Tibial nerve (tissue), 4 donors: ENCODE measurements at regions not wholly inside any gene's neighbourhood (a gene's known extent, or its start where the extent isn't known, plus 50 kb on each side); places are given as distances from the start of the nearest gene placed in this dataset.

ENCODE experiments used
- CTCF ChIP-seq, 5 experiments: fragments of 200-600 bp in 3 of 5; fragments of 450-650 bp in 2 of 5; sonication (generic) in 3 of 5; IDR thresholded peaks; one replicate each; pipeline ENCODE4 v1.5.1; 2016 to 2019; ENCODE audit warnings: antibody characterized with exemption in 5 of 5, mild to moderate bottlenecking in 3 of 5, moderate library complexity in 2 of 5
- EP300 ChIP-seq, 2 donors: sonication (generic); formaldehyde crosslinking; IDR thresholded peaks; one replicate each; pipeline ENCODE4 v1.6.1; 2017; ENCODE audit warnings: antibody characterized with exemption in 2 of 2, mild to moderate bottlenecking in 1 of 2
- POLR2A ChIP-seq, 2 donors: fragments of 450-650 bp; IDR thresholded peaks; one replicate each; pipeline ENCODE4 v1.6.1; 2017; ENCODE audit warnings: antibody characterized with exemption in 2 of 2, mild to moderate bottlenecking in 2 of 2, moderate library complexity in 2 of 2

GRCh38 chr4:95636061-95636460 is 87.3 kb upstream of the UNC5C start:
- TF ChIP-seq CTCF (IDR thresholded peaks at IDR 0.05) (no peak), POLR2A (IDR thresholded peaks at IDR 0.05) (no peak), EP300 (IDR thresholded peaks at IDR 0.05) (no peak)
